Upper lobe of left lung (tissue), 4 donors: ENCODE measurements at regions not wholly inside any gene's neighbourhood (a gene's known extent, or its start where the extent isn't known, plus 50 kb on each side); places are given as distances from the start of the nearest gene placed in this dataset.

Experiments used
- POLR2A ChIP-seq, 4 donors: fragments of 450-650 bp; IDR thresholded peaks; one replicate each; pipeline ENCODE4 v1.5.1; 2016 to 2017; ENCODE audit warnings: antibody characterized with exemption in 4 of 4, mild to moderate bottlenecking in 2 of 4
- POLR2AphosphoS5 ChIP-seq, 2 donors: sonication (generic); formaldehyde crosslinking; IDR thresholded peaks; one replicate each; pipeline ENCODE4 v1.5.1; 2017; ENCODE audit warnings: antibody characterized with exemption in 2 of 2
- TF ChIP-seq, protein P1 (sequence below), 6 experiments: fragments of 450-650 bp in 4 of 6; fragments of 200-600 bp in 2 of 6; sonication (generic) in 2 of 6; IDR thresholded peaks; one replicate each; pipeline ENCODE4 v1.5.1; 2016 to 2019; ENCODE audit warnings: antibody characterized with exemption in 6 of 6

DNA sequence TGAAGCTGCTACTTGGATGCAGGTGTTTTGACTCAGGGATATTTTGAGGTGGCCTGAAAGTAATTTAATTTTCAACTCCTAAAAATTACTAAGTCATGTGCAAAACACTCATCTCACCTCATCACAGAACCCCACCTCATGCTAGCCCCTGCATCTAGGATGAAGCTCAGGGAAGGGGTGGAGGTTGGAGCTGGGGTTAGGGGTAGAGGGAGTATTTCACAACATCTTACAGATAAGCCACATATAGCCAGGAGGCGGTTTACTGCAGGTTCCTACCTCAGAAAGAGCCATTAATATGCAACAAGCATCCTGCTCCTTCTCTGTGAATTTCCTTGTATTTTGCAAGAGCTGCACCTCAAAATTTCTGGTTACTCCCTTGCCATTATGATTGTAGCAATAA is 70.5 kb upstream of the TSPAN5 start:
- TF ChIP-seq POLR2A (IDR thresholded peaks at IDR 0.05) (no peak), POLR2AphosphoS5 (IDR thresholded peaks at IDR 0.05) (no peak)
- TF ChIP-seq, protein P1, sequence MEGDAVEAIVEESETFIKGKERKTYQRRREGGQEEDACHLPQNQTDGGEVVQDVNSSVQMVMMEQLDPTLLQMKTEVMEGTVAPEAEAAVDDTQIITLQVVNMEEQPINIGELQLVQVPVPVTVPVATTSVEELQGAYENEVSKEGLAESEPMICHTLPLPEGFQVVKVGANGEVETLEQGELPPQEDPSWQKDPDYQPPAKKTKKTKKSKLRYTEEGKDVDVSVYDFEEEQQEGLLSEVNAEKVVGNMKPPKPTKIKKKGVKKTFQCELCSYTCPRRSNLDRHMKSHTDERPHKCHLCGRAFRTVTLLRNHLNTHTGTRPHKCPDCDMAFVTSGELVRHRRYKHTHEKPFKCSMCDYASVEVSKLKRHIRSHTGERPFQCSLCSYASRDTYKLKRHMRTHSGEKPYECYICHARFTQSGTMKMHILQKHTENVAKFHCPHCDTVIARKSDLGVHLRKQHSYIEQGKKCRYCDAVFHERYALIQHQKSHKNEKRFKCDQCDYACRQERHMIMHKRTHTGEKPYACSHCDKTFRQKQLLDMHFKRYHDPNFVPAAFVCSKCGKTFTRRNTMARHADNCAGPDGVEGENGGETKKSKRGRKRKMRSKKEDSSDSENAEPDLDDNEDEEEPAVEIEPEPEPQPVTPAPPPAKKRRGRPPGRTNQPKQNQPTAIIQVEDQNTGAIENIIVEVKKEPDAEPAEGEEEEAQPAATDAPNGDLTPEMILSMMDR (IDR thresholded peaks at IDR 0.05): no peak
